NOMO-1 treated with DMSO at 0.1 percent for 48 hours (cell line): ENCODE measurements at regions not wholly inside any gene's neighbourhood (a gene's known extent, or its start where the extent isn't known, plus 50 kb on each side); places are given as distances from the start of the nearest gene placed in this dataset.
A peak's percentile ranks its signal among the peaks of the same experiment; 100 is the strongest.
"Not testable (repeated sequence)": the region's sequence is repeated elsewhere in the genome, so short reads cannot be mapped to it uniquely, and the experiment has no call there.

Experiments
- DNase-seq: peaks from one replicate; lab custom pipeline; 2025; ENCODE audit not compliant: unreplicated experiment; lab: John Stamatoyannopoulos, UW

DNA sequence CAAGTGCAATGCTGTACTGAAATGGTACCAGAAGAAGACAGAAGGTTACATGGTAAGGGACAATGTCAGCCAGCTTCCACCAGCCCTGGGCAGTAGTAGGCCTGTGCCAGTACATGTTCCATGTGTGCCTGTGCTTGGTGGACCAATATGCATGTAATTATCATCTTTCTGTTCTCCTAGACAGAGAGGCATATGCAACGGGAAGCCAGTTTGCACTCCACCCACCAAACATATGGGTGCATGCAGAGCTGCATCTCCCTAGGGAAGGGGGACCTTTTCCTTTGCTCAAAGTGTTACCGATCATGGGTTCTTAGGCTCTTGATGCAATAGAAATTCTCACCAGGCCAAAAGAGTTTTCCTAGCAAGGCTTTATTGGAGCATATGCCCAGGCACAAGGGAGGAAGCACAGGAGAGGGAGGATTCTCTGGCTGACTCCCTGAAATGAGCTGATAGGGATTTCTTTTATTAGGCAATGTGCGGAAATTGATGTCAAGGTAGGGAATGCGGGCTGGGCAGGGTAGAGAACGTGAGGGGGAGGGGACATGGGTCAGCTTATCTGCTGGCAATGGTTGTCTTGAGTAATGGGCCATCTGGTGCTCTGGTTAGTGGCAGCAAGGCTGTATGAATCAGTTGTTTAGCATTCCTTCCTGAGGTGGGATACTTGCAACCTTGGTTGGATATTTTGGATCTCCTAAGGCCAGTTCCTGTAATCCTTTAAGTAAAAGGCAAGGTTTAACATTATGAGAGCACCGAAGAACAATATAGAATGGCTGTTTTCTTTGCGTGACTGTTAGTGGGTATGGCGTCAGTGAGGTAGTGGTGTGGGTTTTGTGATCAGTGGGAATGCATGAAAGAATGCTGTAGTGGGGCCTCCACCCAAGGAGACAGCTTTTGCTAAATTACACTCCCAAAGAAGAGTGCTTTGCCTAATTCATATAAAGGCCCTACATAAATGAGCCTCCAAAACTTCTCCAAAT is 102.5 kb downstream of the CDRT15L2 start:
- DNase-seq, result not testable (repeated sequence)

DNA sequence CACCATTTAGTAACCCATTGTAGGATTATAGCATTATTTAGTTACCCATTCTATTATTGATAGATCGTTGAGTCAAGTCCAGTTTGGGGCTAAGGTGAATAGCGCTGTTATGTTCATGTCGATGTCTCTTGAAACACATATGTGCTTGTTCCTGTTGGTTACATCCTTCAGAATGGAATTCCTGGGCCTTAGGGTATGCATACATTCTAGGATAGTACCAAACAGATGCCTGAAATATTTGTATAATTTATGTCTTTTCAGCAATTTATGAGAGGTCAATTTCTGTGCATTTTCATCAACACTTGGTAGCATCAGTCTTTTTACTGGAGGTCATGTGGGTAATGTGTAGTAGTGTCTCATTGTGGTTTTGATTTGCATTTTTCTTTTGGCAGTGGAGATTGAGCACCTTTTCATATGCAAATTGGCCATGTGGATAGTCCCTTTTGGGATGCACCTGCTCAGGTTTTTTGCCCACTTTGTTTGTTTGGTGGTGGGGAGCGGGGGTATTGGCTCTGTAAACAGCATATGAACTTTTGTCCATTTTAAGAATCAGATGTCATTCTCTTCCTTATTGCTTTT is 104.2 kb downstream of the CDRT15L2 start:
- DNase-seq, result not testable (repeated sequence)

- not testable (repeated sequence) for DNase-seq
Observed at GRCh38 chr17:20684975-20685374, 105.5 kb downstream of the CDRT15L2 start.

DNA sequence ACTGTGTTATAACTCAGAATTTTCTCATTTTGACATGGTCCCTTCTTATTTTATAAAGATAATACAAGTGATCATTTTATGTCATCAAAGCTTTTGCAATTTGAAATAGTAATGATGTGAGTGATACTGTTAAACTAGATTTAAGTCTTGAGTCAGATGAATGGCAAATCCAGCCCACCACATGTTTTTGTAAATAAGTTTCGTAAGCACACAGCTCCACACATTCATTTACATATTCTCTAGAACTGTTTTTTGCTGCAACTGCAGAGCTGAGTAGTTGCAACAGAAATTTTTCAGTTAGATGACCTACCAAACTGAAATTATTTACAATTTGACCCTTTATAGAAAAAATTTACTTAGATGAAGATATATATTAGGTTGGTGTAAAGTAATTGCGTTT is 108.1 kb downstream of the CDRT15L2 start:
- DNase-seq, result not testable (repeated sequence)

DNA sequence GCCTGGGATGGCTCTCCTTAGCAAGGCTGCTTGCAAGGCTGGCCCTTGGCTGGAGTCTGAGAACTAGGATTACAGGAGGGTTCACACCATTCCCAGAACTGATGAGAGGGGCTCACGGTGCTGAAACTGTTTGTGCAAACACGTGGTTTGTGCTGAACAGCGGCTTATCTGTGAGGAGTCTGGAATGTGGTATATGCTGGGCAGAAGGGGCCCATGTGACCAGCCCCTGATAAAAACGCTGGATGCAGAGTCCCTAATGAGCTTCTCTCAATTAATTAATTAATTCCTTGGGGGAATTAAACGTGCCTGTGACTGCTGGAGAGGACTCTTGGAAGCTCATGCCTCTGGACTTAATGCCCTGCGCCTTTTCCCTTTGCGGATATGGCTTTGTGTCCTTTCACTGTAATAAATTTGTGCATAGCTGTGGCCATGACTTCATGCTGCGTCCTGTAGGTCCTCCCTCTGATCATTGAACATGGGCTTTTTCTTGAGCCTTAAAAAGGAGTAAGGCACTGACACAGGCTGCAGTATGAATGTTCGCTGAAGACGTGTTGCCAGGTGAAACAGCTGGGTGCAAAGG is 109.7 kb downstream of the CDRT15L2 start:
- DNase-seq, result not testable (repeated sequence)

DNA sequence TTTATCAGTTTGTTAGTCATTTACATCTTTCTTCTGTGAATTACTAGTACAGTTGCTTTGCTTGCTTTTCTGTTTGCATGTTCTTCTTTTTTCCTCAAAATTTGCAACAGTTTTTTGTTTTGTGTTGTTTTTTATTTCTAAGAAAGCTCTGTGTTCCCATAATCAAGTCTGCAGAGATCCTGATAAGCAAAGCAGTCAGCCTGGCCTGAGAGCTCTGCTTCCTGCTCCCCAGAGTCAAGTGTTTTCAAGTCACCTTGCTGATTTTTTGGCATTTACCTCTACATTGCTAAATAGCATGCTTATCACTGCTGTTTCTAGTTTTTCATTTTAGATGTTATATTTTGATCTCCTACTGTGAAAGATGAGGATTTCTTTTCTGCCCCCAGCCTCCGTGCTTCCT is 113.2 kb downstream of the CDRT15L2 start:
- not testable (repeated sequence) for DNase-seq

DNA sequence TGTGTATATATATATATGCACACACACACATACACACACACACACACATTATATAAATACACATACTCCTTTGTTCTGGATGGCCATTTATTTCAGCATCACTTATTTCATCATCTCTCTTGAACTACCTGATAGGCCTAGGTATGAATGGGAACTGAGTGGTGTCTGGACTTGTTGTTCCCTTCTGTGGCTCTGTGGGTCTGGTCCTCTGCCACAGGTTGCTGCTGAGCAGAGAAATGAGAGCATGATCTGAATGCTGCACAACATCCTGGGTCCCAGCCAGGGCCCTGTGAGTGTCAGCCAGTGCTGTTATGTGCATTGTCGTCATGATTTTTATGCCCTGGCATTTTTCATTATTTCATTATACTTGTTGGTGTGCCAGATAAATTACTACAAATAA is 116.3 kb downstream of the CDRT15L2 start:
- DNase-seq, result not testable (repeated sequence)

GRCh38 chr17:20698463-20699206 is 119.1 kb downstream of the CDRT15L2 start:
- peak; percentile 79 for DNase-seq

DNA sequence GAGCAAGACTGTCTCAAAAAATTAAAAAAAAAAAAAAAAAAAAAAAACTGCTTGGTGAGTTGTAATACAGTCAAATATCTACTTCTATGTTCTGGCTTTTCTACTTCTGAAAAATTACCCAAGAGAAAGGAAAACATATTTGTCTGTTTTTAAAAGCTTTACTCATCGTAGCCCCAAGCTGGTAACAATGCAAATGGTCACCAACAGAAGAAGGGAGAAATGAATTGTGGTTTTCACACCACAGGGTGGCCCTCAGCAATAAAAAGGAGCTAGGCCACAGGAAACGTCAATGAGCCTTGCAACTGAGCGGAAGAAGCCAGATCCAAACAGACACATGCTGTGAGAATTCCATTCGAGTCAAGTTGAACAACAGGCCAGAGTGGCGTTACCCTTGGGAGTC is 121.0 kb downstream of the CDRT15L2 start:
- not testable (repeated sequence) for DNase-seq

- DNase-seq, result not testable (repeated sequence)
Observed at GRCh38 chr17:20701366-20701765, 121.8 kb downstream of the CDRT15L2 start.

DNA sequence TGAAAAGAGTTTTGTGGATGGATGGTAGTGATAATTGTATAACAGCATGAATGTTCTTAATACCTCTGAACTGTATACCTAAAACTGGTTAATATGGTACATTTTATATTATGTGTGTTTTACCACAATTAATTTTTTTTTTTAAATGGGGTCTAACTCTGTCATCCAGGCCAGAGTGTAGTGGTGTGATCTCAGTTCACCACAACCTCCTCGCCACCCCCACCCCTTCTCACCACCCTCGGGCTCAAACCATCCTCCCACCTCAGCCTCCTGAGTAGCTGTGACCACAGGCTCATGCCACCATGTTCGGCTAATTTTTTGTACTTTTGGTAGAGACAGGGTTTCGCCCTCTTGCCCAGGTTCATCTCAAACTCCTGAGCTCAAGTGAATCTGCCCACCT is 123.2 kb downstream of the CDRT15L2 start:
- DNase-seq, result no peak

- DNase-seq, result no peak
Observed at GRCh38 chr17:20703781-20704180, 124.3 kb downstream of the CDRT15L2 start.

DNA sequence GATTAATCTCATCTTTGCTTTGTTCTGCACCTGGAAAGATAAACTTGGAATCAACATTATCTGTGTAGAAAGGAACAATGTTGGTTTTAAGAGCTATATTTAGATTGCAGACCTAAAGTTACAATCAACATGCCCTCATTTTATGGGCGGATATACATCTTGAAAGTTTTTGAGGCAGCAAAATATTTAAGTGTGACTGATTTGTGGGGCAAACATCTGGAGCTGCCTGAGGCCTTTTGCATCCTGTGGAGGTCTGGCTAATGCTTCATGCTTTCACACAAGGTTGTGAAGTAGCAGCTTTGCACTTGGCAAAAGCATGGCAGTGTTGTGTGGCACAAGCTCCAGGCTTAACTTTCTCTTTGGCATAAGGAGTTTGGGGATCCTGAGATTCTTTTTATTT is 125.7 kb downstream of the CDRT15L2 start:
- DNase-seq, result not testable (repeated sequence)

DNA sequence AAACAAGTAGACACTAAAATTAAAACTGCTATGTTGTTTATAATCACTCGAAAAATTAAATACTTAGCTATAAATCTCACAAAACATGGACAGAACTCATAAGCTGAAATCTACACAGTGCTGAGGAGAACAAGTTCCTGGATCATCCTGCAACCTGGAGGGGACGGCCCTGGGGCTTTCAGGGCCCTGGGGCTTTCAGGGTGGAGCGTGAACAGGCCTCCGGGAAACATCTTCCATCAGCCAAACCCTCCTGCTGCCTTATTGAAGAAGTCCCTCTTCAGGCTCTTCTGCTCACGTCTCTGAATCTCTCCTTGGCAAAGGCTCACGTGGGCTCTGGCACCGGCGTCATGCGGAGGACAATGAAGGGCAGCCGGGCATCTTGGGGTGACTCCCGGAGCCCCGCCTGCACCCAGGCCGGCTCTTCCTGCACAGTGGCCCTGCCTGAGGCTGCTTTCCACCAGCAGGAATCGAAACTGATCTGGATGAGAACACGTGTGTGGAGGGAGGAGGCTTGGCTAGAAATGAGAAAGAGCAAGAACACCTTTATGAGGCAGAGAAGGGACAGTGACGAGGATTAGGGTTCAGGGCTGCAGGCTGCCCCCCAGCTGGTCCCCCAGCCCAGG is 127.3 kb downstream of the CDRT15L2 start:
- peak; percentile 47 for DNase-seq

- DNase-seq, result not testable (repeated sequence)
Observed at GRCh38 chr17:20708821-20709220, 129.3 kb downstream of the CDRT15L2 start.

DNA sequence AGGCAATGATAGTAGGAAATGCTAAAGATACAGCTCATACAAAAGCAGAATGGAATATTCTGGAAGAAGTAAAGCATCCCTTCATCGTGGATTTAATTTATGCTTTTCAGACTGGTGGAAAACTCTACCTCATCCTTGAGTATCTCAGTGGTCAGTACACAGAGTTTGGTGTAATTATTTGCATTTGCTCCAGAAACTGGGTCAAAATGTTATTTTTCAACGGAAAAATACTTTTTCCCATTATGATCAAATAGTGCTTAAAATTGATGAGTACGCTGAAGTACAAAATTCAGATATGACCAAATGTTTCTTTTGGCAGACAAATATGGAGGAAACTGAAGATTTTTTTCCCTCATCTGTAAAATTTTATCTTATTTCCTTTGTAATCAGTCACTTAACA is 137.0 kb downstream of the CDRT15L2 start:
- not testable (repeated sequence) for DNase-seq

GRCh38 chr17:20721171-20721570 is 141.6 kb downstream of the CDRT15L2 start:
- DNase-seq, result no peak

- not testable (repeated sequence) for DNase-seq
Observed at GRCh38 chr17:20724391-20724790, 144.9 kb downstream of the CDRT15L2 start.

DNA sequence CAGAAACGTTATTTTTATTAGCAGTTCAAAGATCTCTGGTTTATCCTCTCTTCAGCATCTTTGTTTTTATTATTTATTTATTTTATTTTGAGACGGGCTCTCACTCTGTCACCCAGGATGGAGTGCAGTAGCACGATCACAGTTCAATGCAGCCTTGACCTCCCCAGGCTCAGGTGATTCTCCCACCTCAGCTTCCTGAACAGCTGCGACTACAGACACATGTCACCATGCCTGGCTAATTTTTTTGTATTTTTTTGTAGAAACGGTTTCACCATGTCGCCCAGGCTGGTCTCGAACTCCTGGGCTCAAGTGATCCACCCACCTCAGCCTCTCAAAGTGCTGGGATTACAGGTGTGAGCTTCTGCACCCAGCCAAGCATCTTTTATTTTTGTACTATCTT is 147.7 kb downstream of the CDRT15L2 start:
- DNase-seq, result not testable (repeated sequence)

GRCh38 chr17:20728181-20728580 is 148.7 kb downstream of the CDRT15L2 start:
- no peak for DNase-seq

DNA sequence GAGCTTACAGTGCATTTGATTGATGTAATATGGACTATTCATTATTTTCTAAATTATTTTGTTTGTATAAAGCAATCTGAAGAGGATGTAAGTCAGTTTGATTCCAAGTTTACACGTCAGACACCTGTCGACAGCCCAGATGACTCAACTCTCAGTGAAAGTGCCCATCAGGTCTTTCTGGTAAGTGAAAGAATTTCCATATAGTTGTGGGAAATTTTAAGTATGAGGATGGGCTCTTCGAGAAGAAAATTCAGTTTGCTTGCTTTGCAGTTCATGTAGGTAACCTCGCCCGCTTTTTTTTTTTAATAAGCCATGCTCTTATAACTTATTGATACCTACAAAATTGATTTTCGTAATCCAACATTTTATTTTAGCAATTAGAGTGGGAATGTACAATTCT is 151.6 kb downstream of the CDRT15L2 start:
- not testable (repeated sequence) for DNase-seq
